Mammary epithelial cell (primary cell): ENCODE measurements at regions not wholly inside any gene's neighbourhood (a gene's known extent, or its start where the extent isn't known, plus 50 kb on each side); places are given as distances from the start of the nearest gene placed in this dataset.

Source experiments
- CTCF ChIP-seq, 2 donors: IDR thresholded peaks in 1 of 2; conservative IDR thresholded peaks in 1 of 2; 2 replicates each; pipeline ENCODE4 v1.5.1; 2011 to 2012; ENCODE audit warnings: inconsistent platforms in 2 of 2, low read length in 2 of 2, mild to moderate bottlenecking in 2 of 2, control low read depth in 1 of 2, low read depth in 1 of 2; ENCODE audit not compliant: insufficient read depth in 1 of 2; ENCODE audit errors: extremely low read depth in 1 of 2
- EZH2 ChIP-seq: IDR thresholded peaks from 2 replicates; pipeline ENCODE4 v1.6.1; 2012; ENCODE audit warnings: low read length, inconsistent platforms, borderline replicate concordance

DNA sequence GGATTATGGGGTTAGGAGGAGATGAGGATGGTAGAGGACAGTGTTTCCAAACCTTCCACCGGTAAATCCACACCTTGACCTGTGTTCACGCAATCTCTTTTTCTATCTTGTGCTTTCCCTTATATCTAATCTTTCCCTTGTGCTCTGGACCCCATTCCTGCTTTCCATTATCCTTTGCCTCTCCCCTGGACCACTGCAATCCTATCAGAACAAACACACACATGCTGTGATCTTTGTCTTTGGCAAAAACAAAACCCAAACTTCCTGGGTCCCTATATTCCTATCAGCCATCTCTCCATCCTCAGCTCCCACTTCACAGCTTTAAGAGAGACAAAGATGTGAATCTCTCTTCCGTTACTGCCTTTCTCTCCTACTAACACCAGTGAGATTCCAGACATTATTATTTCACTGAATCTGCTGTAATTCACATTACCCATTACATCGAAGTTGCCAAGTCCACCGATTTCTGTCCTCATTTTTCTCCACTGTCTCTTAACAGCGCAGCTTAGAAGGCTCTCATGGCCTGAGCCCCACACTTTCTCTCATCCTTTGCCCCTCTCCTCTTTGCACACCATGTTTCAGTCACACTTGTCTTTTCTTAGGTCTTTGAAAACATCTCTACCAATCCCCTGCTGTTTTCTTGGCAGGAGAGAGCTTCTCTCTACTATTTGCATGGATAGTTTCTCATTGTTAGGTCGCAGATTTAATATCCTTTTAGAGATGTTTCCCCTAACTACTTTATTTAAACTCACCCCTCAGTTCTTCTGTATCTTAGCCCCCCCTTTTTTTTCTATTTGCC lies 230.0 kb upstream of the B3GALT2 start:
- TF ChIP-seq EZH2 = no peak
- TF ChIP-seq CTCF (conservative IDR thresholded peaks at IDR 0.05 in 1 of 2, IDR thresholded peaks at IDR 0.05 in 1 of 2; ENCODE audit: extremely low read depth in 1 of 2, insufficient read depth in 1 of 2, low read depth in 1 of 2, low read length in 2 of 2) = no peak
